ENCODE measurements at regions not wholly inside any gene's neighbourhood (a gene's known extent, or its start where the extent isn't known, plus 50 kb on each side); places are given as distances from the start of the nearest gene placed in this dataset.
"Not testable (repeated sequence)": the region's sequence is repeated elsewhere in the genome, so short reads cannot be mapped to it uniquely, and the experiment has no call there.

GRCh38 chr12:74016324-74016723 is 521.3 kb upstream of the ATXN7L3B start:
- not testable (repeated sequence) for DNase-seq

- DNase-seq: no peak
These were observed 518.8 kb upstream of the ATXN7L3B start for GRCh38 chr12:74018849-74019248.

GRCh38 chr12:74021937-74022336 is 515.7 kb upstream of the ATXN7L3B start:
- peak; percentile 49 for DNase-seq

- DNase-seq: no peak
These were observed 506.6 kb upstream of the ATXN7L3B start for GRCh38 chr12:74031045-74031444.

GRCh38 chr12:74033531-74033930 is 504.1 kb upstream of the ATXN7L3B start:
- no peak for DNase-seq

GRCh38 chr12:74039138-74039537 is 498.5 kb upstream of the ATXN7L3B start:
- not testable (repeated sequence) for DNase-seq

- DNase-seq: no peak
These were observed 494.3 kb upstream of the ATXN7L3B start for GRCh38 chr12:74043343-74043742.

- DNase-seq: no peak
These were observed 488.3 kb upstream of the ATXN7L3B start for GRCh38 chr12:74049348-74049747.

- no peak for DNase-seq
These were observed 485.8 kb upstream of the ATXN7L3B start for GRCh38 chr12:74051848-74052247.

GRCh38 chr12:74066476-74066875 is 471.2 kb upstream of the ATXN7L3B start:
- no peak for DNase-seq

- DNase-seq: no peak
These were observed 466.5 kb upstream of the ATXN7L3B start for GRCh38 chr12:74071182-74071581.

GRCh38 chr12:74076918-74077317 is 460.7 kb upstream of the ATXN7L3B start:
- no peak for DNase-seq

GRCh38 chr12:74105434-74105833 is 432.2 kb upstream of the ATXN7L3B start:
- no peak for DNase-seq

- DNase-seq: no peak
These were observed 428.9 kb upstream of the ATXN7L3B start for GRCh38 chr12:74108729-74109128.

GRCh38 chr12:74111688-74112360 is 425.8 kb upstream of the ATXN7L3B start:
- no peak for DNase-seq

GRCh38 chr12:74119811-74120362 is 417.7 kb upstream of the ATXN7L3B start:
- no peak for DNase-seq

- no peak for DNase-seq
These were observed 417.0 kb upstream of the ATXN7L3B start for GRCh38 chr12:74120644-74121043.

- DNase-seq: no peak
These were observed 407.9 kb upstream of the ATXN7L3B start for GRCh38 chr12:74129702-74130101.

GRCh38 chr12:74144396-74144795 is 393.2 kb upstream of the ATXN7L3B start:
- no peak for DNase-seq

- no peak for DNase-seq
These were observed 392.3 kb upstream of the ATXN7L3B start for GRCh38 chr12:74145328-74145727.

GRCh38 chr12:74148849-74149248 is 388.8 kb upstream of the ATXN7L3B start:
- no peak for DNase-seq

GRCh38 chr12:74152370-74152769 is 385.3 kb upstream of the ATXN7L3B start:
- DNase-seq: no peak

GRCh38 chr12:74166096-74166495 is 371.5 kb upstream of the ATXN7L3B start:
- no peak for DNase-seq

GRCh38 chr12:74169607-74170006 is 368.0 kb upstream of the ATXN7L3B start:
- no peak for DNase-seq

All from inflammatory macrophage treated with lipopolysaccharide for 4 hours (primary cell).